HCT116 (cell line): ENCODE measurements at regions not wholly inside any gene's neighbourhood (a gene's known extent, or its start where the extent isn't known, plus 50 kb on each side); places are given as distances from the start of the nearest gene placed in this dataset.

Source experiments
- CTCF ChIP-seq, 3 experiments: fragments of 200-600 bp in 1 of 3; sonication (generic) in 1 of 3; IDR thresholded peaks in 2 of 3; conservative IDR thresholded peaks in 1 of 3; 2 replicates each; pipeline ENCODE4 v1.5.1; 2012 to 2017; ENCODE audit warnings: low read depth in 2 of 3, low read length in 2 of 3, antibody characterized with exemption in 1 of 3, borderline replicate concordance in 1 of 3, control low read depth in 1 of 3, mild to moderate bottlenecking in 1 of 3, mixed read lengths in 1 of 3, mixed run types in 1 of 3, moderate library complexity in 1 of 3; ENCODE audit not compliant: insufficient read depth in 1 of 3
- EZH2phosphoT487 ChIP-seq: fragments of 200-600 bp; IDR thresholded peaks from 2 replicates; pipeline ENCODE4 v1.6.1; 2018; ENCODE audit warnings: antibody characterized with exemption, borderline replicate concordance
- MAX ChIP-seq: IDR thresholded peaks from 2 replicates; pipeline ENCODE4 v1.6.1; 2012
- POLR2A ChIP-seq: IDR thresholded peaks from 2 replicates; pipeline ENCODE4 v1.7.0; 2011; ENCODE audit warnings: borderline replicate concordance; ENCODE audit not compliant: insufficient read depth, insufficient read length; ENCODE audit errors: extremely low read depth
- ZFX ChIP-seq: fragments of 450-650 bp; IDR thresholded peaks from 2 replicates; pipeline ENCODE4 v1.6.1; 2017

GRCh38 chr12:98446060-98446459 is 69.3 kb upstream of the TMPO start:
- no peak for TF ChIP-seq MAX
- TF ChIP-seq EZH2phosphoT487: no peak
- no peak for TF ChIP-seq ZFX
- TF ChIP-seq CTCF (IDR thresholded peaks at IDR 0.05 in 2 of 3, conservative IDR thresholded peaks at IDR 0.05 in 1 of 3; ENCODE audit: borderline replicate concordance in 1 of 3, insufficient read depth in 1 of 3, low read depth in 2 of 3, low read length in 2 of 3): no peak
- no peak for TF ChIP-seq POLR2A
